Endothelial cell of umbilical vein (primary cell): ENCODE measurements at regions not wholly inside any gene's neighbourhood (a gene's known extent, or its start where the extent isn't known, plus 50 kb on each side); places are given as distances from the start of the nearest gene placed in this dataset.

Source experiments
- BruUV-seq: library from RNA; stranded (reverse); fragments of 400-500 nt; replicated peaks from 2 replicates; lab custom pipeline; 2021; lab: Mats Ljungman, UMichigan
- CTCF ChIA-PET: fragments of 300-600, 350-600 bp; sonication (Branson Sonifier 250); formaldehyde crosslinking; loops from one replicate; lab custom pipeline; 2021; ENCODE audit warnings: antibody characterized with exemption, inconsistent platforms; lab: Charles Lee
- POLR2A ChIA-PET: fragments of 300-600, 350-600 bp; sonication (Branson Sonifier 250); formaldehyde crosslinking; loops from one replicate; lab custom pipeline; 2021; ENCODE audit warnings: antibody characterized with exemption, inconsistent platforms; lab: Charles Lee
- DNase-seq: peaks from one replicate; pipeline ENCODE4 v3.0.0-alpha.2; 2011; ENCODE audit warnings: low read depth, low spot score
- FAIRE-seq: peaks from 2 replicates; lab custom pipeline; 2011; peaks lifted over from hg19 to GRCh38; lab: Jason Lieb, UNC
- H2AFZ ChIP-seq: 2 replicates; pipeline ENCODE4 v1.6.0; 2012; ENCODE audit warnings: low read depth, low read length, control low read depth, inconsistent platforms
- H3K27ac ChIP-seq: 2 replicates; pipeline ENCODE4 v1.5.1; 2011; ENCODE audit warnings: low read depth, mild to moderate bottlenecking, control low read depth, low read length, moderate library complexity; ENCODE audit not compliant: insufficient read depth
- H3K27me3 ChIP-seq, 2 experiments: 2 replicates each; pipeline versions ENCODE4 v1.6.0 to v1.6.1; 2011; ENCODE audit warnings: low read length in 2 of 2, mixed read lengths in 1 of 2; ENCODE audit not compliant: control insufficient read depth in 2 of 2, insufficient read depth in 2 of 2
- H3K36me3 ChIP-seq, 2 experiments: 2 replicates in 1 of 2; 3 replicates in 1 of 2; pipeline ENCODE4 v1.5.1; 2011; ENCODE audit warnings: low read length in 2 of 2, mild to moderate bottlenecking in 1 of 2, moderate library complexity in 1 of 2; ENCODE audit not compliant: control insufficient read depth in 2 of 2, insufficient read depth in 2 of 2; ENCODE audit errors: extremely low read depth in 1 of 2
- H3K4me1 ChIP-seq: 3 replicates; pipeline ENCODE4 v1.5.1; 2011; ENCODE audit warnings: mild to moderate bottlenecking, low read length; ENCODE audit not compliant: control insufficient read depth, insufficient read depth; ENCODE audit errors: extremely low read depth
- H3K4me2 ChIP-seq: 2 replicates; pipeline ENCODE4 v1.6.1; 2011; ENCODE audit warnings: low read length, control low read depth, mixed read lengths; ENCODE audit not compliant: insufficient read depth
- H3K4me3 ChIP-seq, 3 experiments: fragments of 200-600 bp in 1 of 3; sonication (generic), shearing (Covaris generic) in 1 of 3; replicated peaks in 1 of 3; 2 replicates each; pipeline ENCODE4 v1.5.1; 2011 to 2016; ENCODE audit warnings: control low read depth in 3 of 3, low read length in 3 of 3, mild to moderate bottlenecking in 2 of 3, inconsistent platforms in 1 of 3, low read depth in 1 of 3, moderate library complexity in 1 of 3; ENCODE audit not compliant: insufficient read depth in 1 of 3
- H3K79me2 ChIP-seq: 2 replicates; pipeline ENCODE4 v1.6.0; 2012; ENCODE audit warnings: low read length, inconsistent platforms; ENCODE audit not compliant: control insufficient read depth, insufficient read depth
- H3K9ac ChIP-seq: replicated peaks from 2 replicates; pipeline ENCODE3; 2011; ENCODE audit warnings: low read length, control low read depth; ENCODE audit not compliant: insufficient read depth; ENCODE audit errors: extremely low read depth
- H3K9me1 ChIP-seq: replicated peaks from 3 replicates; pipeline ENCODE4 v1.6.0; 2011; ENCODE audit warnings: mild to moderate bottlenecking, low read length; ENCODE audit not compliant: control insufficient read depth, insufficient read depth; ENCODE audit errors: extremely low read depth
- H3K9me3 ChIP-seq: replicated peaks from 2 replicates; pipeline ENCODE4 v1.5.1; 2012; ENCODE audit warnings: low read length, inconsistent platforms; ENCODE audit not compliant: control insufficient read depth, insufficient read depth
- H4K20me1 ChIP-seq: replicated peaks from 2 replicates; pipeline ENCODE3; 2011; ENCODE audit warnings: mild to moderate bottlenecking, low read length; ENCODE audit not compliant: control insufficient read depth, insufficient read depth; ENCODE audit errors: extremely low read depth
- EZH2 ChIP-seq: IDR thresholded peaks from 2 replicates; pipeline ENCODE4 v1.6.1; 2012; ENCODE audit warnings: borderline replicate concordance, low read depth, mild to moderate bottlenecking, moderate library complexity, low read length, inconsistent platforms; ENCODE audit not compliant: severe bottlenecking
- FOS ChIP-seq: IDR thresholded peaks from 2 replicates; pipeline ENCODE4 v1.6.1; 2011; ENCODE audit warnings: mild to moderate bottlenecking, low read length, moderate library complexity, borderline replicate concordance; ENCODE audit not compliant: insufficient read depth
- GATA2 ChIP-seq: IDR thresholded peaks from 2 replicates; pipeline ENCODE4 v1.7.0; 2011; ENCODE audit warnings: low read depth, mild to moderate bottlenecking, moderate library complexity, mixed read lengths, low read length; ENCODE audit not compliant: insufficient read length, insufficient read depth
- JUN ChIP-seq: IDR thresholded peaks from 2 replicates; pipeline ENCODE4 v1.6.1; 2011; ENCODE audit warnings: borderline replicate concordance, low read depth; ENCODE audit not compliant: insufficient read length, insufficient read depth
- MYC ChIP-seq: IDR thresholded peaks from one replicate; pipeline ENCODE4 v1.6.1; 2011; ENCODE audit warnings: mild to moderate bottlenecking, low read depth, low read length
- POLR2A ChIP-seq: IDR thresholded peaks from 2 replicates; pipeline ENCODE4 v1.6.1; 2012; ENCODE audit warnings: low read depth, mild to moderate bottlenecking, control low read depth, low read length
- POLR2AphosphoS5 ChIP-seq: IDR thresholded peaks from 2 replicates; pipeline ENCODE4 v1.6.1; 2012; ENCODE audit warnings: low read depth, mild to moderate bottlenecking, control low read depth, low read length, moderate library complexity; ENCODE audit not compliant: insufficient read depth
- dilution Hi-C: fragments of 300-500 bp; cut with MboI; formaldehyde crosslinking; loops from one replicate; pipeline ENCODE4 v1.15.0; 2019; ENCODE audit warnings: low sequenced_read_pairs; ENCODE audit not compliant: extremely low pct_ligation_motif_present
- intact Hi-C: fragments of 100-400 bp; cut with micrococcal nuclease; formaldehyde crosslinking; loops from one replicate; pipeline ENCODE4 v1.10.0; 2022
- TF ChIP-seq, protein P1 (sequence below), 2 donors: IDR thresholded peaks; 1 replicate in 1 of 2; 2 replicates in 1 of 2; pipeline ENCODE4 v1.5.1; 2011; ENCODE audit warnings: low read length in 2 of 2, mild to moderate bottlenecking in 2 of 2, moderate library complexity in 2 of 2, control low read depth in 1 of 2, inconsistent platforms in 1 of 2, low read depth in 1 of 2; ENCODE audit not compliant: insufficient read depth in 1 of 2; ENCODE audit errors: extremely low read depth in 1 of 2
- TF ChIP-seq, protein P2 (sequence below): IDR thresholded peaks from 2 replicates; pipeline ENCODE4 v1.6.1; 2011; ENCODE audit not compliant: insufficient read depth, insufficient read length

DNA sequence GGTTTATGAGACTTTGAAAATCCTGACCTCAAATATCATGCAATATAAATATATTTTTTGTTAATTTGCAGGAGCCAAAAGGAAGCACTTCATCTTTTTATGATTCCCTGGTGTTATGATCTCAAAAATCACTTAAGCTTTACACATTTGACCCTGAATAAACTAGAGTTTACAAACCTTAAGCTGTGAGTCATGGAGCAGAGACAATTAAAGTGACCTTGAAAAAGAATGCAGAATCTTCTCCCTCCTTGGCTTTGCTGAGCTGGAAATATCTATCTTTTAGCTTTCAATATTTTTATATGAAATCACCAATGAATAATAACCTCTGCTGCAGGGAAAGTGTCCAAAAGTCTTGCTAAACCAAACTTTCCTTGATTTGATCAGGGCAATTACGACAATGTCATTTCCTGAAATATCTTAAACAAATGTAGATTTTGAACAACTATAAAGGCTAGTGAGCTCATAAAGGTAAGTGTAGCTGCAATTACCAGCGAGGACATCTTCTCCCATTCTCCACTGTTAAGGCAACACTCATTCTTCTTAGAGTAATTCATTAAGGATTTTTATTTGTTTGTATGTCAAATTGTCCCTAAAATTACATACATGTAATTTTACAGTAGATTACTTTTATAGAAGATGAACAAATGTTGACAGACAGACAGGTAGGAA lies 747.0 kb upstream of the LUZP2 start:
- Histone ChIP-seq H3K36me3 (no peaks in the 10 kb centered on the region), H3K79me2 (no peaks in the 10 kb centered on the region), H3K9me1 (no peaks in the 10 kb centered on the region), H3K4me1 (no peaks in the 10 kb centered on the region), H2AFZ (no peak overlapping the region), H4K20me1 (no peaks in the 10 kb centered on the region), H3K4me3 (no peak overlapping the region), H3K4me2 (no peak overlapping the region), H3K27ac (no peak overlapping the region), H3K9ac (no peak overlapping the region), H3K9me3 (no peaks in the 10 kb centered on the region), H3K27me3 (no peaks in the 10 kb centered on the region)
- no TSS peak for BruUV-seq
- CTCF ChIA-PET: no interaction called here
- no peak for DNase-seq
- POLR2A ChIA-PET: no interaction called here
- dilution Hi-C loops (no loop called here), intact Hi-C loops (no loop called here)
- TF ChIP-seq JUN (no peak), POLR2AphosphoS5 (no peak), POLR2A (no peak), EZH2 (no peak), MYC (no peak), FOS (no peak), GATA2 (no peak)
- TF ChIP-seq, protein P1, sequence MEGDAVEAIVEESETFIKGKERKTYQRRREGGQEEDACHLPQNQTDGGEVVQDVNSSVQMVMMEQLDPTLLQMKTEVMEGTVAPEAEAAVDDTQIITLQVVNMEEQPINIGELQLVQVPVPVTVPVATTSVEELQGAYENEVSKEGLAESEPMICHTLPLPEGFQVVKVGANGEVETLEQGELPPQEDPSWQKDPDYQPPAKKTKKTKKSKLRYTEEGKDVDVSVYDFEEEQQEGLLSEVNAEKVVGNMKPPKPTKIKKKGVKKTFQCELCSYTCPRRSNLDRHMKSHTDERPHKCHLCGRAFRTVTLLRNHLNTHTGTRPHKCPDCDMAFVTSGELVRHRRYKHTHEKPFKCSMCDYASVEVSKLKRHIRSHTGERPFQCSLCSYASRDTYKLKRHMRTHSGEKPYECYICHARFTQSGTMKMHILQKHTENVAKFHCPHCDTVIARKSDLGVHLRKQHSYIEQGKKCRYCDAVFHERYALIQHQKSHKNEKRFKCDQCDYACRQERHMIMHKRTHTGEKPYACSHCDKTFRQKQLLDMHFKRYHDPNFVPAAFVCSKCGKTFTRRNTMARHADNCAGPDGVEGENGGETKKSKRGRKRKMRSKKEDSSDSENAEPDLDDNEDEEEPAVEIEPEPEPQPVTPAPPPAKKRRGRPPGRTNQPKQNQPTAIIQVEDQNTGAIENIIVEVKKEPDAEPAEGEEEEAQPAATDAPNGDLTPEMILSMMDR (IDR thresholded peaks at IDR 0.05; ENCODE audit: extremely low read depth in 1 of 2, insufficient read depth in 1 of 2, low read depth in 1 of 2, low read length in 2 of 2): no peak
- TF ChIP-seq, protein P2, sequence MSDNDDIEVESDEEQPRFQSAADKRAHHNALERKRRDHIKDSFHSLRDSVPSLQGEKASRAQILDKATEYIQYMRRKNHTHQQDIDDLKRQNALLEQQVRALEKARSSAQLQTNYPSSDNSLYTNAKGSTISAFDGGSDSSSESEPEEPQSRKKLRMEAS: no peak
- no peak for FAIRE-seq
